NCI-H146 treated with DMSO at 0.1 percent for 48 hours (cell line): ENCODE measurements at regions not wholly inside any gene's neighbourhood (a gene's known extent, or its start where the extent isn't known, plus 50 kb on each side); places are given as distances from the start of the nearest gene placed in this dataset.
"Not testable (repeated sequence)": the region's sequence is repeated elsewhere in the genome, so short reads cannot be mapped to it uniquely, and the experiment has no call there.

ENCODE experiments used
- DNase-seq: peaks from one replicate; lab custom pipeline; 2025; ENCODE audit not compliant: unreplicated experiment; lab: John Stamatoyannopoulos, UW

- no peak for DNase-seq
Measured at GRCh38 chrX:143455046-143455445, 62.2 kb downstream of the SPANXN3 start.

- DNase-seq = no peak
Measured at GRCh38 chrX:143437439-143437838, 79.8 kb downstream of the SPANXN3 start.

- peak; percentile 8 for DNase-seq
Measured at GRCh38 chrX:143435916-143436315, 81.4 kb downstream of the SPANXN3 start.

GRCh38 chrX:143429811-143430210, 87.5 kb downstream of the SPANXN3 start:
- no peak for DNase-seq

GRCh38 chrX:143429131-143429530, 88.1 kb downstream of the SPANXN3 start:
- no peak for DNase-seq

- DNase-seq = no peak
Measured at GRCh38 chrX:143401160-143401559, 116.1 kb downstream of the SPANXN3 start.

- no peak for DNase-seq
Measured at GRCh38 chrX:143378851-143379250, 138.4 kb downstream of the SPANXN3 start.

GRCh38 chrX:143363419-143363818, 153.9 kb downstream of the SPANXN3 start:
- no peak for DNase-seq

- no peak for DNase-seq
Measured at GRCh38 chrX:143340190-143340589, 177.1 kb downstream of the SPANXN3 start.

- DNase-seq = no peak
Measured at GRCh38 chrX:143336261-143336660, 181.0 kb downstream of the SPANXN3 start.

- DNase-seq = no peak
Measured at GRCh38 chrX:143319526-143319925, 197.7 kb downstream of the SPANXN3 start.

- not testable (repeated sequence) for DNase-seq
Measured at GRCh38 chrX:143318857-143319256, 198.4 kb downstream of the SPANXN3 start.

GRCh38 chrX:143306991-143307937, 210.0 kb downstream of the SPANXN3 start:
- DNase-seq = peak; percentile 63

- no peak for DNase-seq
Measured at GRCh38 chrX:143304518-143304917, 212.8 kb downstream of the SPANXN3 start.

GRCh38 chrX:143304025-143304424, 213.2 kb downstream of the SPANXN3 start:
- no peak for DNase-seq

GRCh38 chrX:143298663-143299241, 218.5 kb downstream of the SPANXN3 start:
- no peak for DNase-seq

GRCh38 chrX:143296521-143296920, 220.8 kb downstream of the SPANXN3 start:
- DNase-seq = peak; percentile 66

- no peak for DNase-seq
Measured at GRCh38 chrX:143287236-143287635, 230.0 kb downstream of the SPANXN3 start.

GRCh38 chrX:143270317-143270716, 244.6 kb downstream of the SPANXN4 start:
- DNase-seq = no peak

- DNase-seq = not testable (repeated sequence)
Measured at GRCh38 chrX:143244593-143244992, 218.9 kb downstream of the SPANXN4 start.

GRCh38 chrX:143240658-143241057, 214.9 kb downstream of the SPANXN4 start:
- DNase-seq = no peak

- no peak for DNase-seq
Measured at GRCh38 chrX:143231492-143231891, 205.8 kb downstream of the SPANXN4 start.
